ENCODE measurements at regions not wholly inside any gene's neighbourhood (a gene's known extent, or its start where the extent isn't known, plus 50 kb on each side); places are given as distances from the start of the nearest gene placed in this dataset.

DNA sequence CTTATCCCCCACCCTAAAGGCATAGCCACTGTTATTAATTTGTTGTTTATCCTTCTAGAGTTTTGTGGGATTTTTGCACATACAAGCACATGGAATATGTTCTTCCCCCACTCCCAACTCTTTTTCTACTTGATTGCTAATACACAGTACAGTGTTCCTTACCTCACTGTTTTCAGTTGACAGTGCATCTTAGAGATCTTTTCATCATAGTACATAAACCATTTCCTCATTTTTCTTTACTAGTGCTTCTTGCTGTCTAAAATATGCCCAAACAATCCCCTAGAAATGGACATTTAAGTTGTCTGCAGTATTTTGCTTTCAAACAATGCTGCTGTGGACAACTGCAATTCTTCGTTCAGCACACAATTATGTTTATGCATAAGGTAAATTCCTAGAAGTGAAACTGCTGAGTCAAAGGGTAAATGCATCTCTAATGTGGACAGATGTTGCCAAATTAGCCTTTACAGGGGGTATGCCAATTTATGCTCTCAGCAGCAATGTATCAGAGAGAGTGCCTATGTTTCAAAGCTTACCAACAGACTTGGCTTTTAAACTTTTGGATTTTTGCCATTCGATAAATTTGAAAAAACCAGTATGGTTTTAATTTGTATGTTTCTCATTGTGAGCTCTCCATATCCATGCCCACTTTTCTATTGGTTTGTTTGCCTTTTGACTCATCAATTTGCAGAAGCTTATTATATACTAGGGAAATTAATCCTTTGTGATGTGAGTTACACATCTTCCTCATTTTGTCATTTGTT is 132.6 kb downstream of the MRPS6 start:
- no peak for TF ChIP-seq ZFX (IDR thresholded peaks at IDR 0.05)
- TF ChIP-seq, protein P1, sequence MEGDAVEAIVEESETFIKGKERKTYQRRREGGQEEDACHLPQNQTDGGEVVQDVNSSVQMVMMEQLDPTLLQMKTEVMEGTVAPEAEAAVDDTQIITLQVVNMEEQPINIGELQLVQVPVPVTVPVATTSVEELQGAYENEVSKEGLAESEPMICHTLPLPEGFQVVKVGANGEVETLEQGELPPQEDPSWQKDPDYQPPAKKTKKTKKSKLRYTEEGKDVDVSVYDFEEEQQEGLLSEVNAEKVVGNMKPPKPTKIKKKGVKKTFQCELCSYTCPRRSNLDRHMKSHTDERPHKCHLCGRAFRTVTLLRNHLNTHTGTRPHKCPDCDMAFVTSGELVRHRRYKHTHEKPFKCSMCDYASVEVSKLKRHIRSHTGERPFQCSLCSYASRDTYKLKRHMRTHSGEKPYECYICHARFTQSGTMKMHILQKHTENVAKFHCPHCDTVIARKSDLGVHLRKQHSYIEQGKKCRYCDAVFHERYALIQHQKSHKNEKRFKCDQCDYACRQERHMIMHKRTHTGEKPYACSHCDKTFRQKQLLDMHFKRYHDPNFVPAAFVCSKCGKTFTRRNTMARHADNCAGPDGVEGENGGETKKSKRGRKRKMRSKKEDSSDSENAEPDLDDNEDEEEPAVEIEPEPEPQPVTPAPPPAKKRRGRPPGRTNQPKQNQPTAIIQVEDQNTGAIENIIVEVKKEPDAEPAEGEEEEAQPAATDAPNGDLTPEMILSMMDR (conservative IDR thresholded peaks at IDR 0.05), result no peak
- H3K27ac ChIP-seq, result no peak overlapping the region

DNA sequence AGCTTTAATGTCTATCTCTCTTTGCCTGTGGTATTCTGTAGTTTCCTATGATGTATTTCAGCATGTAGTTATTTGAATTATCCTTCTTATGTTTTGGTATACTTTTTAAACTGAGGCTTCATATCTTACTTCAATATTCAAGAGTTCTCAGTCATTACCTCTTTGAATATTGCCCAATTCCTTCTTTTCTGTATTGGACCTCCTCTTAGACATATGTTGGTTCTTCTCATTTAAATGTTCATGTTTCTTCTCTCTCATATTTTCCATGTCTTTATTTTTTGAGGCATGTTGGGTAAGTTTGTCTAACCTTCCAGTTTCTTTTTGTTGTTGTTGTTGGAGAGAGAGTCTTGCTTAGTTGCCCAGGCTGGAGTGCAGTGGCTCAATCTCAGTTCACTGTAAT is 140.6 kb downstream of the MRPS6 start:
- TF ChIP-seq, protein P1 (conservative IDR thresholded peaks at IDR 0.05), result no peak
- no peak for TF ChIP-seq ZFX (IDR thresholded peaks at IDR 0.05)

DNA sequence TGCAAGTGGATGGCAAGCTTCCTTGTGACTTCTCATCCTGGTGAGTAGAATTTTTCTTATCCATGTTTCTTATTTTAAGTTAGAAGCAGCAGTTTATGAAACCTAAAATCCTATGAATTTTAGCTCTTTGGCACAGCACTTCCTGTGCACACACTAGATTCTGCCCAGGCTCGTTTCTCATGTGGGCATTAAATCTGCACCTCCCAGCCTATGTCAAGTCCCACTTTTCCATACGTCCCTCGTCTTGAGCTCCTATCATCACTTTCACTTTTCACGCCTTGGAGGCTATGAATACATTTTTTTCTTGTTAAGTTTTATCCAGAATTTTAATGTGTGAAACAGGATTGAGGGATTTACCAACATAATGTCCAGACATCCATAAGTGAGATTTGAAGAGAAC is 142.1 kb downstream of the MRPS6 start:
- TF ChIP-seq ZFX (IDR thresholded peaks at IDR 0.05), result no peak
- TF ChIP-seq, protein P1 (conservative IDR thresholded peaks at IDR 0.05), result no peak

More for the DNA sequence above, 140.6 kb downstream of the MRPS6 start:
- H3K27ac ChIP-seq, result no peak overlapping the region

DNA sequence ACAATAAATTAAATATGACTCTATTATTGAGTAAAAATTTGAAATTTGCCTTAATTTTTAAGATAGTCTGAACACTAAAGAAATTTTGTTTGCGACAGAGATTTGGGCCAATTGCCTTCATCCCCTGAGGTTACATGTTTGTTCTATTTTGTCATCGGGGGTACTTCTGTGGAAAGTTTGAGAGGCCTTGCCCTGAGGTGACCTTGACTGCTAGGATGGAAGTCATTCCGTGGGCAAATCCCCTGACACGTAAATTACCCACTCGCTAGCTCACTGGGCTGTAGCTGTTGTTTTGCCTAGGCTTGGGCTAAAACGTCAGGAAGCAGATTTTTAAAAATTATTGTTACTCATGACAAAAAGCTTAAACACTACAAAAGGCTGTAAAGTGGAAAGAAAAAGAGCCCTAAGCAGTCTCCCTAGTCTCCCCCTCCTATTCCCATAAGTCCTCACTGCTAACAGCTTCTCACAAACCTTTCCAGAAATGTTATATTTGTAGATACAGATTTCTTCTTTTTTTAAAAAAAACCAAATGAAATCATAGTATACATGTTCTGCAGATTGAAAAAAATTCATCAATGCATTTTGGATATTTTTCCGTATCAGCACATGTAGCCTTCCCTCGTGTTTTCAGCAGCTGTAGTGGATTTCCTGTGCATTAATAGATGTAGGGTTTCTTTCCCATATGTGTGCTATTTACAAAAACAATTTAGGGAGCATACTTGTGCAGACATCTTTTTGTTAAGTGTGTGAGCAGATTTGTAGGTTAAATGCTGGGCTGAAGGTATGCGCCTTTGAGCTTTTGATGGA is 142.7 kb downstream of the MRPS6 start:
- no peak overlapping the region for H3K27ac ChIP-seq
- TF ChIP-seq, protein P1 (conservative IDR thresholded peaks at IDR 0.05), result no peak
- TF ChIP-seq ZFX (IDR thresholded peaks at IDR 0.05), result no peak

More for the DNA sequence above, 142.1 kb downstream of the MRPS6 start:
- no peak overlapping the region for H3K27ac ChIP-seq

DNA sequence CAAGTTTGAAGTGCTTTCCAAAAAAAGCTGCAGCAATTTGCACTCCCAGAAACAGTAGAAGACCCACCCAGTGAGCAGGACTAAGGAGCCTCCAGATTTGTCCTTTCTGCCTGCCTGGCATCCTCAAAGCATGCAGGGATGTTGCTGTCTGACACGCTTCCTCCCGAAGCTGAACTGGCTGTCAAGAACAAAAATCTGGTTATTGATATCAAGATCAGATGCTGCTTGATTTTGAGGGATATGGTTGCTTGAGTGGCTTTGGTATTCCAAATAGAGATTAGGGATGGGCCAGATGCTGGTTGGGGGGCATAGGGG is 143.3 kb downstream of the MRPS6 start:
- no peak overlapping the region for H3K27ac ChIP-seq
- TF ChIP-seq, protein P1 (conservative IDR thresholded peaks at IDR 0.05), result no peak
- no peak for TF ChIP-seq ZFX (IDR thresholded peaks at IDR 0.05)

DNA sequence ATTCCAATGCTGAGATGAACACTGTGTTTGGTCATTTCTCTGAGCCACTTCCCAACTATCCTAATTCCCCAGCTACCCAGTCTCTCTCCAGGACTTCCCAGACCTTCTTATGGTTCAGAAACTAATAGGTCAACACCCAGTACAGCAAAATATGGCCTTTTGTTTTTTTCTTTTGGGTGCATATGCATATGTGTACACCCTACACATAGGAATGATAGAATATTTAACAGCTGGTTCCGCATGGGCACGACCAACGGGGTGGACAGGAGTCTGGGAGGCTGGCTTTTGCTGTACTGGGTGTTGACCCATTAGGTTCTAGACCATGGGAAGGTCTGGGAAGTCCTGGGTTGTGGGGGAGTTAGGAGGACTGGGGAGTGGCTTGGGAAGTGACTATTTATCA is 143.9 kb downstream of the MRPS6 start:
- TF ChIP-seq, protein P1 (conservative IDR thresholded peaks at IDR 0.05), result no peak
- TF ChIP-seq ZFX (IDR thresholded peaks at IDR 0.05), result no peak
- H3K27ac ChIP-seq, result no peak overlapping the region
